SHP77 (cell line): ENCODE measurements at regions not wholly inside any gene's neighbourhood (a gene's known extent, or its start where the extent isn't known, plus 50 kb on each side); places are given as distances from the start of the nearest gene placed in this dataset.

Experiments used
- DNase-seq, 2 experiments: peaks; one replicate each; lab custom pipeline; 2025; lab: John Stamatoyannopoulos, UW

DNA sequence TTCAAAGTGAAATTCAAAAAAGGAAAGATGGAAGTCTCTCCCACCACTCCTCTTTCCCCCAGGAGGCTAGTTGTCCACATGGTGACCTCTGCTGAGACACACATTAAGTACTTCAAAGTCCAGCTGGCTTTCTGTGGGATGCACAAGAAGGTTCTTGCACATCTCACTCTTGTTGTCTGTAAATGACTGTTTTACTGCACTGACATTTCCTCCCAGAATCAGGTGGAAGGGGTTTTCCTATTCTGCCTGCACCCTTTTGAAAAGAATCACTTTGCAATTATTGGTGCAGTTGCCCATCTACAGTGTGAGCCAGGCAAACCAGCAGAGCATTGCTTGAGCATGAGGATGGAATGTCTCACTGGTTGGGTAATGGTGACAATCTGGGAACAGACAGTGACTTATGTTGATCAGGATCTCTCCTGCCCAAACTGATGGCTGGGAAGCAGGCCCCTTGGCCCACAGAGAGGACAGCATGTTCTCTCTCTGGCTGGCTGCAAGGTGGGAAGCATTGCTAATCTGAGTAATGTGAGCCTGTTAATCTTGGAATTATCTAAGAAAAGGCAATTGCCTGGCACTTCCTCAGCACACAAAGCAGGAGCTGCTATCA, 347.7 kb upstream of the SATB1 start:
- DNase-seq, result no peak

DNA sequence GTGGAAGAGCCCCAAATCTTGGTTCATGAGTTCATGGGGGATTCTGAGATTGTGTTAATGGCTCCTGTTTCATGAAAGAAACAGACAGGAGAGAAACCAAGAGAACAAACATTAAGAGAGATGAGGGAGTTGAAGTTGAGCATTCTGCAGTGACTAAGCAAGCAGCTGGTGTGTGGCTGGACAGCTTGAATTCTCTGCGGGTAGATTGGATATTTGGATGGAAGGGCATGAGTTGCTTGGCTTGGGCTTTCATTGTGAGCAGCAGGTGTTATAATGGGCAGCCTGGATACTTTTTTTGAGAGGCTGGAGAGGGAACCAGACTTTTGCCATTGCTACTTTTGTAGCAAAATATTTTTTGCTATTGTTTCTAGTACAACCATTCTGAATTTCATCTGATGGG, 346.8 kb upstream of the SATB1 start:
- no peak for DNase-seq

DNA sequence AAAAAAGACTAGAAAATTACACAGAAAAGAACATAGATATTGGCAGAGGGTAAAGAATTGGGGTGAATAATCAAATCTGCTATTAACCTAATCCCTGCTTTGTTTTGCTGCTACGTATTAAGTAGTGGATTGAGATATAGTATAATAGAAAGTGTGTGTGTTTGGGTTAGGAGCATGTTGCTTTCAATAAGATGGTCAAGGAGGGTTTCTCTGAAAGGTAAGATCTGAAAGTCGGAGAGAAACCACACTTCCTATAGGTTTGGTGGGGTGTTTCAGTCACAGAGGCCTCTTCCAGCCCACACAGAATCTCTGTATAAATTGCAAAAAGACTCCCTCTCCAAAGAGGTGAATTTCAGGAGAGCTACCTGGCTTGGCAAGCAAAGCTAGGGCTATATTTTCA, 345.7 kb upstream of the SATB1 start:
- no peak for DNase-seq

DNA sequence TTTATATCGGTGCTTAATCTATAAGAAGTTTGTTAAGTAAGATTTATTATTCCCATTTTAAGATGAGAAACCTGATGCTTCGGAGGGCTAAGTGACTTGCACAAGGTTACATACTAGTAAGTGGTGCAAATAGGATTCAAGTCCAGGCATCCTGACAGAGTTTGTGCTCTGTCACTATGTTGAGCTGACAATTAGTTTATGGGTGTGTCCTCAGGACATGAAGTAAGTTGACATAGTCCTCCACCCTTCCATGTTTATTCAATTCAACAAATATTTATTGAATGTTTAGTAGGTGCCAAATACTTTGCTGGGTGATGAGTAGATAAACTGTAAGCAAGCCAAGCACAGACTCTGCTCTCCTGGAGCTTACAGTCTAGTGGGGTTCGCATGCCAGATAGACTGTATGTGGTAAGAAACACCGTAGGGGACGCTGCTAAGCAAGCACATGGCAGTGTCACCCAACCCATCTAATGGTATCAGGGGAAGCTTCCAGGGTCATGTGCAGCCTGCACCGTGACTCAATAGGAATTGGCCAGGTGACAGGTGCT, 342.7 kb upstream of the SATB1 start:
- no peak for DNase-seq

DNA sequence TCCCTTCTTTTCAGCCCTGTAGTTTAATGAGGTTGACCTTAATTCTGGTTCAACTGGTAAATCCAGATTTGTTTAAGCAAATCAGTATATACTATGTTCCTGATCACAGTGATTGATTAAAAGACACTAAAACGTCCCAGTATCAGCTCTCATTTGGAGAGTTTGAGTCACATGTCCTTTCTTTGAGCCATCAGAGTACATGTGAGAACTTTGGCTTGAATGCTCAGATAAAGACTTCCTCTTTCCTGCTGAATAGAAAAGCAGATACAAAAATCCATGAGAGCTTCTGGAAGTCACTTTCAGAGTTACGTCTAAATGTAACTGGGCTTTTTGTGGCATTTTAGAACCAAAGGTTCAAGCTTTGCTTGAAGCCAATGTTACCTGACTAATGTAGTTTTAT, 341.8 kb upstream of the SATB1 start:
- no peak for DNase-seq

DNA sequence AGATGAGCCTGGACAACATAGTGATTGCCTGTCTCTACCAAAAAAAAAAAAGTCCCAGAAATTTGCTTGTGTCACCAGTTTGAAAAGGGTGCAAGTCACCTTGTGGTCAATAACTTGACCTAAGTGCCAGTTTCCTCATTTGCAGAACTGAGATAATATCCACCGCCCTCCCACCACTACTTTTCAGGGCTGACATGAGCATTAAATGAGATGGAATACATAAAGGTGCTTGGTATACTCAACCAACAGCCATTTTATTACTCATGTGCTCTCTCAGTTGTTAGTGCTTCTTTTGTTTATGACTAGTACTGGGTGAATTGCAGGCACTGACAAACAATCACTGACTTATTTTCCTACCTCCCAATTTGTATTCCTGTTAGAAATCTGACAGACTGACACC, 340.5 kb upstream of the SATB1 start:
- no peak for DNase-seq

DNA sequence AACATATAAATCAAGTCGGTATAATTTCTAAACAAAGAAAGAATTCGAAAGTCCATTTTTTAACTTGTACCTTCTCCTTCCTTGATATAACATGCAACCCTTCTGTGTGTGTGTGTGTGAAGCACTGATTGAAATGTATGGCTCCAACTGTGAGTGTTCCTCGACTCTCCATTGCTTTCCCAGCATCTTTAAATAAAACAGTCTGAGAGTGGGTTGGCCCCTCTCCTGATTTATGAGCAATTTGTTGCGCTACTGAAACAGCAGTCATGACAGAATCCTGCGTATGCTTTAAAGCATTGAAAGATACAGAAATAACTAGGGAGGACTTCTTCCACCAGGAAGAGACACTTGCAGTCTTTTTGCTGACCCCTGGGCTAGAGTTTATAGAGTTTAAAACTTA, 340.0 kb upstream of the SATB1 start:
- no peak for DNase-seq

DNA sequence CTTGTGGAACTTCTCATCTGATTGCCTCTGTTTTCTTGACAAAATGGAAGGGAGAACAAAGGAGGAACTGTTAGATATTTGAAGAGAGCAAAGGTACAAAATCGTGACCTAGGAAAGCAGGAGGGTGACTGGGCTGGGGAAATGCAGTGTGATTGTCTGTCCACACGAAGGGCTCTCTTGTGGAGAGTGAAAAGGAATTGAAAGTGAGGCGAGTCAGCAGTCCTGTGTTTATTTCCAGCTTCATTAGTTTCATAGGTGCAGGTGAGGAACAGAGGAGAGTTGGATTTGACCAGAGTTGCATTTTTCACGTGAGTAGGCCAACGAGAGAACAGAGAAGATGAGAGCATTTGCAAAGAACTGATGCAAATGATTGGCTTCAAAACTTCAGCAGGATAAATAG, 336.4 kb upstream of the SATB1 start:
- DNase-seq, result no peak

DNA sequence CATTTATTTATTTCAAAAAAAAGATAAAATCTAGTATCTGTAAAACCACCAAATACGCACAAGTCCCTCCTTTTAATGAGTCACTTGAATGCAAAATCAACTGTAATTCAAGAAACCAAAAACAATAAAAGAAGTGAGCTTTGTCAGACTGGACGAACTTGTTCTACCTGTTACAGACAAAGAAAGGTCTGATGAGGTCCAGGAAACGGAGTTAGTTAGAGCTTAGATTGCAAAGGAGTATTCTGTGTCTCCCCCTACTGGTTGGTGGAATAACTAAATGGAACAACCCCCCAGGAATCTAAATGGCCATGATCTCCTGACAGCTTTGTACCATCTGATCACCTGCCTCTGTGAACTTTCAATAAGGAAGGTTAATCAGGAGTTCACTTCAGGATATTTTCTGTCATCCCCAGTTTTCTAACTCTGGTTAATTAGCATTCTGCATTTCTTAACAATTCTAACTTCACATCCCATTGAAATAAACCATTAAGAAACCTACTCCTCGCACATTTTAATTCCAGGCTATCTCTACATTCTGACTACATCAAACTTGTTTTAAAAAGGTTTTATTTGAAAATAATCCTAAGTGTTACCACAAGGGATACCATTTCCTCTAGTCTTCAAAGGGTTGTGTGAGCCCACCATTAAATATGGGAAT, 333.0 kb upstream of the SATB1 start:
- DNase-seq, result peak; percentile 70 to 79

DNA sequence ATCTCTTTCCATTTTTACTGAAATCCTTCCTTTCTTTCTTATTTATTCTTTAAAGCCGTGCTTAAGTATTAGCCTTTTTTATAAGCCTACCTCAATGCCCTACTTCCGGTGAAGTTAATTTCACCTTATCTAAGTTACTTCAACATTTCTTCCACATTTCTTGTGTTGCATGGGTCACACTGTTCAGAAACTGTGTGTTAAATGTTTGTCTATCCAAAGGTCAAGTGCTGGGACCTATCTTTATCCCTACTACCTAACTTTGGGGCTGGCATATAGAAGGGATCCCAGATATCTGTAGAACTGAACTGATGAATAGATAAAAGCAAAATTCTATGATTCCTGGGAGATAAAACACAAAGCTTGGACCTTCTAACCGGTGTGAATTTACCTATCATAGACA, 332.3 kb upstream of the SATB1 start:
- DNase-seq, result no peak

DNA sequence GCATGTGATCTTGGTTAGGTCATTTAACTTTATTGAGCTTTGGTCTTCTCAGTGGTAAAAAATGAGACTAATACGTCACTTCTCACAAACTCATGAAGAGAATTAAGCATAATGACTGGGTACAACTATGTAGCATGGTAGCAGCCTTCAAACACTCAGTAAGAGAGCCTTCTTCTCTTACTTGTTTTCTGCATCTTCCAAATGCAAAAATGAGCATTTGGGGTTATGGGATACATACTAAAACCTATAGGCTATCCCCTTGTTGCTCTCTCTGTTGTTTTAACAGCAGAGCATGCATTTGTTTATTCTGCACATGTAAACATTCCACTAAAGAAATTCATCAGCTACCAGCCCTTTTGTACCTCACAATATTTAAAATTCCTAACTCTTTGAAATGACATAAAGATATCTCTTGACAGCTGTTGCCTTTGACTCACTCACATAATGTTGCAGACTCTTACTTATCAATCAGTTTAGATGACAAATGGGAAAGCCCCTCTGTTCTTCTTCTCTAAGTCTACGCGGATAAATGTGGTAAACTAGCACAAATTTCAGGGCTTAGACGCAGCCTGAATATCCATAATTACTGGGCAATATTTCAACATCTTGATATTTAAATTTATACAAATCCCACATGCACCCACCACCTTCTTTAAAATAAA, 327.3 kb upstream of the SATB1 start:
- no peak for DNase-seq

DNA sequence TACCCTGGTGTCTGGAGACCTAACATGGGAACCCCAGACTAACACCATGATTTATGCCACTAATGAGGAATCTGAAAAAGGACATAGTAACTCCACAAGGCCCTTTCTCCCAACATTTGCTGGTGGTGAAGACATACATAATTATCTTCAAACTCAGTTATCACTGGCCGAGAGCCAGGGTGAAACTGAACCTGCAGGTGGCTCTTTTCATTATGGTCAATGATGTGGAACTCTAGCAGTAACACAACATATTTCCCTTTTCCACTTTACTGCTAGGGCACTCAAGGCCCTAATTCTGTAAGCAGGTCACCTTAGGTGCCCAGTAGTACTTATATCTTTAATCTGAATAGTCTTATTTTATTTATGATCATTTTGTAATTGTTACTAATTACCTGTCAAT, 326.4 kb upstream of the SATB1 start:
- peak; percentile 79 to 86 for DNase-seq

DNA sequence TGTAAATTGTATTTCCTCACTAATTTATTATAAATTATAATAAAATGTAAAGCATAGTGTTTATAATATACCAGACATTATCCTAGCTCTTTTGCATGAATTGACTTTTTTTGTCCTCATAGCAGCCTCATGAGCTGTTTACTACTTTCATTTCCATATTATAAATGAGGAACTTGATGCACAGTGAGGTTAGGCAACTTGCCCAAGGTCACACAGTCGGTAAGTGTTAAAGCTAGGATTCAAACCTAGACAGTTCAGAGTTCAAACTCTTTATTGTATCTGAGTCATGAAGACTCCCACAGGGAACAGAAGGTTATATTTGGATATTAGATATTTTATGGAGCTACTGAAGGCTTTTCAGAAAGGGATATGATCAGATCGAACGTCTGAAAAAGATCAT, 322.2 kb upstream of the SATB1 start:
- DNase-seq, result no peak

DNA sequence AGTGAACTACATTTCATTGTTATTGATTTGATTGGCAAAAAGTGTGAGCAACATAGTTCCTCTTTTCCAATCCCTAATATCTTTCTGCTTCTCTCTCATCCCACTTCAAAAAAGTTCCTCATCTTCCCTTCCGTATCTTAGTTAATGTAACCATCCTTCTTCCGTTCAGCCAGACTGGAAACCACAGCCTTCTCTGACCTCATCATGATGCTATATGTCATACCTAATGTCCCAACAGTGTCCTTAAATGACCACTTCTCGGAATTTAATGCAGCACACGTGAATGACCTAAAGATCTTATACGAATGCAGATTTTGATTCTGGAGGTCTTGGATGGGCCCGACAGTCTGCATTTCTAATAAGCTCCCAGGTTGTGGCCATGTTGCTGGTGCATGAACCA, 320.3 kb upstream of the SATB1 start:
- no peak for DNase-seq

DNA sequence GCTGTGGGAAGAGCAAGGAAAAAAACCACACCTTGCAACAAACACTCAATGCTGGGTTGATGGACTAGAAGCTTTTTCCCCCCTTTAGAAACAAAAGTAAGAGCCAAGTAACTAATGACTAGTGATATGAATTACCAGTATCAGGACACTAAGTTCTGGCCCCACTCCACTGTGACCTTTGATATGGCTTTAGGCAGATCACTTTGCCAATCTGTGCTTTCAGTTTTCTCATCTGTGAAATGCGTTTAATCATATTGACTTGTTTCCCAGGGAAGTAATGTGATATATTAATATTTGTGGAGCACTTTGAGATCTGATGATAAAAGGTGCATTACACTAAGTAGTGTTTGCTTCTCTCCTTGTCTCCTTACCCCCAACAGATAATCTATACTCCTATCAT, 319.3 kb upstream of the SATB1 start:
- DNase-seq, result no peak

DNA sequence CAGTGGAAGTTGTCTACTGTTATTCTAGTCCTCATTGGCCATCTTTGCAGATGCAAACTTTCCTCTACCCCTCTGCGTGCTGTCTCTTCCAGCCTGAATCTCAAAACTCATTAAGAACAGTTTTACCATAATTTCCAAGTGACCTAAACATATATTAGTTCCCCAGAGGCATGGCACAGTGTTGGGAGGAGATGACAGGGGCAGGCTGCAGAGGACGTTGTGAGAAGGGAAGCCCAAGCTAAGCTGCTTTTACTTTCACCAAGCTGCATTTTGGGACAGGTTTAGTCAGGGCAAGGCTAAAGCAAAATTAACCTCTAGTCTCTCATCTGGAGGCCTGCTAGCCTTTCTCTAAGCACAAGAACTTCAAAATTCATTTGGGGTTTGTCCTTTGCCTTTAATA, 318.6 kb upstream of the SATB1 start:
- no peak for DNase-seq

DNA sequence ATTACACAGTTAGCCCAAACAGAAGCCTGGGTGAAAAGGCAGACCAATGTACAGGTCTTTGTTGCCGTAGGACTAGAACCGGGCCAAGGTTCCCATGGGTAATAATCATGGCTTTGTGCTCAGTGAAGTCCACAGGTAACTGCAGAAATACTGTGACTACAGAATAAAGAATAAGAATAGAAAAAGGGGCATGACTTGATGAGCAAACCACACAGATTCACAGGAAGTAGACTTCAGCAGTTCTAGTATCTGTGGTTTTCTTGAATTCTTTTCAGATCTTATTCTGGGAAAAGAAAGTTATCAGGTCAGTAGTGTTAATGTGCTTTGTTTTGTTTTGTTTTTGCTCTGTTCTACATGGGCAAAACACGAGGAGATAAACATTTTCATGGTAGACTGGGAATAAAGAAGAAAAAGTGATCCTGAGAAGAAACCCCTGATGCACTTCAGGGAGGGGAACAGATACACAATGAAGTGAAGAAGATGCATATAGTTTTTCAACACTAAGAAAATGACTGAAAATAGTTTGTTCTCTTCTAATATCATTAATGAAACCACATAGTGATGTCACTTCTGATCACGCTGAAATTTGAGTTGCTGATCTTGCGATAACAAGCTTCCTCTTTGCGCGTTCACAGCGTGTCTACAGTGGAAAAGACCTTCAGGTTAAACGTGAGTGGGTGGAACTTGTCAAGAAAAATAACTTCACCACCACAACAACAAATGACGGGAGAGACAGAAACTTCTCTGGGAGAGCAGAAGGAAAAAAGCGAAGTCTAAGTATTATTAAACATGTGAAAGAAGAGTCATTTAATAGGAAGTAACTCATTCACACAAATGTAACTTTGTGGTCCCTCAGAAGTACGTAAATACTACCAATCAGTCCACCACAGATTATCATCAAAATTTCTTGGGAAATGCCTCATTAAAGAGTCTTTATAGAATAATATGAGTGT, 315.8 kb upstream of the SATB1 start:
- DNase-seq, result no peak

DNA sequence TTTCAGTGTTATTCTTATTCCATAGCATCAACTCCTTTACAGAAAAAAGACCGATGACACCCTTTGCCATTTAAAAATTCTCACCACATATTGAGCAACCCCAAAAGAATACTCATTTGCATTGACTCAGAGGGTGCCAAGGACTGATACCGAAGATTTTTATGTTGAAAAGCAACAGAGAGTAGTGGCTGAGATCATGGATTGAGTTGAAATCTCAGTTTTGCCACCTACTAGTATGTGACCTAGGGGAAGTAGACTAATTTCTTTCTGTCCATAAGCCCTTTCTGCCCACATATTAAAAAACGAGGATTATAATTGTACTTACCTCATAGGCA, 313.9 kb upstream of the SATB1 start:
- DNase-seq, result no peak

DNA sequence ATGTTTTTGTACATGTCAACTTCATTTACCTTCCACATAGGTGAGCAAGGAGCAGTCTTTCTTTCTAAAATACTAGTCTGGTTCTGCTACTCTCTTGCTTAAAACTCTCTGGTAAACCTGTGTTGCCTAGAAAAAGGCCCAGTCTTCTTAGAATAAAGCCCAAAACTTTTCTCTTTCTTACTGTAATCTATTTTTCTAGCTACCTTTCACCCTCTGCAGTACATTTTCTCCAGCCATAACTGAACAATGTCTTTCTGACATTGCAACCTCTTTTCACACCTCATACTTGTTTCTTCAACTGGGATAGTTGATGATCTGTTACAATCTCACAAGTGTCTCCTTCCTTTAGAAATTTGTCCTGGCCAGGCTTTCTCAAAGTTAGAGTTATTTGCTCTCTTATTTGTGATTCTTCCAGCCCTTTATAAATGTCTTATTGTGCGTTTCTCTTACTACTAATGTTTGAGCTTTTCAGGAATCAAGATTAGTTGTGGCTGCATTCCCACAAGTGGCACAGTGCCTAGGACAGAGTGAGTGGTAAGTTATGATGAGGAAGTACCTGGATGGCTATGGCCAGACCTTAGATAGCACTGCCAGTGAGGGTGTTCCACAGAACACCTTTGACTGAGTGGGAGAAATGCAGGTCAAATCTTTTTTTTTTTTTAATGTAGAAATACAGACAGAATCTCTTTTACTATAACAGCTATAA, 313.4 kb upstream of the SATB1 start:
- no peak for DNase-seq

DNA sequence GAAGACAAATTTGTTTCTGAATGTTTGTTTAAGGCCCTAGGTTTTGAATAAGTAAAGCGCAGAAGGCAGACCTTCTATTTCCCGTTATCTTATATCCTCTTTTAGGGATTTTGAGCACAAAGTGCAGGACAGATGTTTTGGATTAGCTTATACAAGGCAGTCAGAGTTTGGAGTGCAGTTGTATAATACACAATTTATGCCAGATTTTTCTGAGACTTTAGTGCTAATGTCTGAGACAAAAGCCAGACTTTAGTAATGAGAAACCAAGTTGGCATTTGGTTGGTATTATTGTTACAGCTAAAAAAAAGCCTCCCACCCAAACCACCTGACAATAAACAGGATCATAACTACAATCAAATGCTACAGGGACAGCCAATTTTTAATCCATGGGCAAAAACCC, 309.9 kb upstream of the SATB1 start:
- no peak for DNase-seq

DNA sequence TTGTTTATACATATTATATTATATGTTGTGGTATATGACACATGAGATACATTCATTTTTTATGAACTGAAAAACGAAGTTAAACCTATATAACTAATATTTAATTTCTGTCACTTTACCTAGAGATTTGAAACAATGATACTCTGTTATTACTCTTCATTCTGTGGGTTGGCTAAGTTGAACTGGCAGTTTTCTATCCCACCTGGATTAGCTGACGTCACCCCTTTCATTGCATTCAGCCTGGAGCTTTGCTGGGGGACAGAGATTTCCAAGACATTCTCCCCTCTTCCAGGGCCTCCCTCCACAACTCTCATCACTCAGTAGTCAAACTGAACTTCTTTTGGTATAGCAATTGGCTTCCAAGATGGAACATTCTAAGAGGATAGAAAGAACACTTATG, 309.2 kb upstream of the SATB1 start:
- DNase-seq, result no peak

DNA sequence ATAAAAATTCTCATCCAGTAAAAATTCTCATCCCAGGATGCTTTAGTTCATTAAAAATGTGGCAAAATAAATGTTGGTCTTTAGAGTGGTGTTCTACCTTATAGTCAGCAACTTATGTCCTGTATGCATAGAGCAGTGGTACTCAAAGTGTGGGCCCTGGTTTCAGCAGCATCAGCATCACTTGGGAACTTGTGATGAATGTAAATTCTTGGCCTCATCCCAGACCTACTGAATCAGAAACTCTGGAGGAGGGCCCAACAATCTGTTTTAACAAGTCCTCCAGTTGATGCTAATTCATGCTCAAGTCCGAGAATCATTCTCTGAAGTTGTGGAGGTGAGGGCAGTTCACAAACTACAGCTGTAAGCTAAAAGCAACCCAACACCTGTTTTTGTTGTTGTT, 307.3 kb upstream of the SATB1 start:
- no peak for DNase-seq
